ENCODE measurements at regions not wholly inside any gene's neighbourhood (a gene's known extent, or its start where the extent isn't known, plus 50 kb on each side); places are given as distances from the start of the nearest gene placed in this dataset.

DNA sequence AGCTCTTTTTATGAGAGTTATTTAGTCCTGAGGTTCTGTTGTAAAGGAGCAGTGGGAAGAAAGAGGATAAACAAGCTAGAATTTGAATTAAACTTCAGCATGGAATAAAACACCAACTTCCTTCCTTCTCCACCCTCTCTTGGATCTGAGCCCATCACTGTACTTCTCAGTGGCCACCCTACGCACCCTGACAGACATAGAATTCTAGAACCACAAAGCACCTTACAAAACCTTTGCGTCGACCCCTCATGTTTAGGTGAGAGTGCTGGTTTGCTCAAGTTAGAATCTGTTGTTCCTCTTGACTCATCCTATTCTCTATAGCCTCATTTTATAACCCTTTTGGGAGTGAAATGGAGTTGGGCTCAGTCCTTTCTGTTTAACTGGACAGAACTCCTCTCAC is 84.6 kb upstream of the RPL34 start:
- Histone ChIP-seq H3K4me1 (ENCODE audit: control insufficient read depth, insufficient read depth, low read length) (no peaks in the 10 kb centered on the region), H3K36me3 (ENCODE audit: control insufficient read depth in 2 of 2, insufficient read depth in 1 of 2, low read length in 2 of 2) (no peaks in the 10 kb centered on the region), H3K4me3 (ENCODE audit: low read depth, low read length) (no peak overlapping the region), H3K27ac (ENCODE audit: extremely low read depth, low read depth, low read length) (no peak overlapping the region), H3K9me3 (ENCODE audit: control insufficient read depth, insufficient read depth, low read depth, low read length) (no peaks in the 10 kb centered on the region)
- ChIA-PET POLR2A (no interaction called here), CTCF (interaction anchor here (1.1 kb wide), 1 partner anchor 43 kb away, joined by 5 read pairs; no protein-coding TSS in a partner anchor)
- TF ChIP-seq, protein P1, sequence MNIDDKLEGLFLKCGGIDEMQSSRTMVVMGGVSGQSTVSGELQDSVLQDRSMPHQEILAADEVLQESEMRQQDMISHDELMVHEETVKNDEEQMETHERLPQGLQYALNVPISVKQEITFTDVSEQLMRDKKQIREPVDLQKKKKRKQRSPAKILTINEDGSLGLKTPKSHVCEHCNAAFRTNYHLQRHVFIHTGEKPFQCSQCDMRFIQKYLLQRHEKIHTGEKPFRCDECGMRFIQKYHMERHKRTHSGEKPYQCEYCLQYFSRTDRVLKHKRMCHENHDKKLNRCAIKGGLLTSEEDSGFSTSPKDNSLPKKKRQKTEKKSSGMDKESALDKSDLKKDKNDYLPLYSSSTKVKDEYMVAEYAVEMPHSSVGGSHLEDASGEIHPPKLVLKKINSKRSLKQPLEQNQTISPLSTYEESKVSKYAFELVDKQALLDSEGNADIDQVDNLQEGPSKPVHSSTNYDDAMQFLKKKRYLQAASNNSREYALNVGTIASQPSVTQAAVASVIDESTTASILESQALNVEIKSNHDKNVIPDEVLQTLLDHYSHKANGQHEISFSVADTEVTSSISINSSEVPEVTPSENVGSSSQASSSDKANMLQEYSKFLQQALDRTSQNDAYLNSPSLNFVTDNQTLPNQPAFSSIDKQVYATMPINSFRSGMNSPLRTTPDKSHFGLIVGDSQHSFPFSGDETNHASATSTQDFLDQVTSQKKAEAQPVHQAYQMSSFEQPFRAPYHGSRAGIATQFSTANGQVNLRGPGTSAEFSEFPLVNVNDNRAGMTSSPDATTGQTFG (tag by site-specific recombination; IDR thresholded peaks at IDR 0.05; ENCODE audit: borderline replicate concordance) = no peak
- no peak for TF ChIP-seq FEZF1 (tag by site-specific recombination; IDR thresholded peaks at IDR 0.05)
- TF ChIP-seq, protein P2, sequence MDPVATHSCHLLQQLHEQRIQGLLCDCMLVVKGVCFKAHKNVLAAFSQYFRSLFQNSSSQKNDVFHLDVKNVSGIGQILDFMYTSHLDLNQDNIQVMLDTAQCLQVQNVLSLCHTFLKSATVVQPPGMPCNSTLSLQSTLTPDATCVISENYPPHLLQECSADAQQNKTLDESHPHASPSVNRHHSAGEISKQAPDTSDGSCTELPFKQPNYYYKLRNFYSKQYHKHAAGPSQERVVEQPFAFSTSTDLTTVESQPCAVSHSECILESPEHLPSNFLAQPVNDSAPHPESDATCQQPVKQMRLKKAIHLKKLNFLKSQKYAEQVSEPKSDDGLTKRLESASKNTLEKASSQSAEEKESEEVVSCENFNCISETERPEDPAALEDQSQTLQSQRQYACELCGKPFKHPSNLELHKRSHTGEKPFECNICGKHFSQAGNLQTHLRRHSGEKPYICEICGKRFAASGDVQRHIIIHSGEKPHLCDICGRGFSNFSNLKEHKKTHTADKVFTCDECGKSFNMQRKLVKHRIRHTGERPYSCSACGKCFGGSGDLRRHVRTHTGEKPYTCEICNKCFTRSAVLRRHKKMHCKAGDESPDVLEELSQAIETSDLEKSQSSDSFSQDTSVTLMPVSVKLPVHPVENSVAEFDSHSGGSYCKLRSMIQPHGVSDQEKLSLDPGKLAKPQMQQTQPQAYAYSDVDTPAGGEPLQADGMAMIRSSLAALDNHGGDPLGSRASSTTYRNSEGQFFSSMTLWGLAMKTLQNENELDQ (tag by site-specific recombination; IDR thresholded peaks at IDR 0.05; ENCODE audit: low read depth) = no peak
- TF ChIP-seq, protein P3, sequence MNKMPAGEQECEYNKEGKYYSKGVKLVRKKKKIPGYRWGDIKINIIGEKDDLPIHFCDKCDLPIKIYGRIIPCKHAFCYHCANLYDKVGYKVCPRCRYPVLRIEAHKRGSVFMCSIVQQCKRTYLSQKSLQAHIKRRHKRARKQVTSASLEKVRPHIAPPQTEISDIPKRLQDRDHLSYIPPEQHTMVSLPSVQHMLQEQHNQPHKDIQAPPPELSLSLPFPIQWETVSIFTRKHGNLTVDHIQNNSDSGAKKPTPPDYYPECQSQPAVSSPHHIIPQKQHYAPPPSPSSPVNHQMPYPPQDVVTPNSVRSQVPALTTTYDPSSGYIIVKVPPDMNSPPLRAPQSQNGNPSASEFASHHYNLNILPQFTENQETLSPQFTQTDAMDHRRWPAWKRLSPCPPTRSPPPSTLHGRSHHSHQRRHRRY (tag by site-specific recombination; IDR thresholded peaks at IDR 0.05) = no peak
- no peak for TF ChIP-seq SCRT2 (tag by site-specific recombination; IDR thresholded peaks at IDR 0.05)
- TF ChIP-seq, protein P4, sequence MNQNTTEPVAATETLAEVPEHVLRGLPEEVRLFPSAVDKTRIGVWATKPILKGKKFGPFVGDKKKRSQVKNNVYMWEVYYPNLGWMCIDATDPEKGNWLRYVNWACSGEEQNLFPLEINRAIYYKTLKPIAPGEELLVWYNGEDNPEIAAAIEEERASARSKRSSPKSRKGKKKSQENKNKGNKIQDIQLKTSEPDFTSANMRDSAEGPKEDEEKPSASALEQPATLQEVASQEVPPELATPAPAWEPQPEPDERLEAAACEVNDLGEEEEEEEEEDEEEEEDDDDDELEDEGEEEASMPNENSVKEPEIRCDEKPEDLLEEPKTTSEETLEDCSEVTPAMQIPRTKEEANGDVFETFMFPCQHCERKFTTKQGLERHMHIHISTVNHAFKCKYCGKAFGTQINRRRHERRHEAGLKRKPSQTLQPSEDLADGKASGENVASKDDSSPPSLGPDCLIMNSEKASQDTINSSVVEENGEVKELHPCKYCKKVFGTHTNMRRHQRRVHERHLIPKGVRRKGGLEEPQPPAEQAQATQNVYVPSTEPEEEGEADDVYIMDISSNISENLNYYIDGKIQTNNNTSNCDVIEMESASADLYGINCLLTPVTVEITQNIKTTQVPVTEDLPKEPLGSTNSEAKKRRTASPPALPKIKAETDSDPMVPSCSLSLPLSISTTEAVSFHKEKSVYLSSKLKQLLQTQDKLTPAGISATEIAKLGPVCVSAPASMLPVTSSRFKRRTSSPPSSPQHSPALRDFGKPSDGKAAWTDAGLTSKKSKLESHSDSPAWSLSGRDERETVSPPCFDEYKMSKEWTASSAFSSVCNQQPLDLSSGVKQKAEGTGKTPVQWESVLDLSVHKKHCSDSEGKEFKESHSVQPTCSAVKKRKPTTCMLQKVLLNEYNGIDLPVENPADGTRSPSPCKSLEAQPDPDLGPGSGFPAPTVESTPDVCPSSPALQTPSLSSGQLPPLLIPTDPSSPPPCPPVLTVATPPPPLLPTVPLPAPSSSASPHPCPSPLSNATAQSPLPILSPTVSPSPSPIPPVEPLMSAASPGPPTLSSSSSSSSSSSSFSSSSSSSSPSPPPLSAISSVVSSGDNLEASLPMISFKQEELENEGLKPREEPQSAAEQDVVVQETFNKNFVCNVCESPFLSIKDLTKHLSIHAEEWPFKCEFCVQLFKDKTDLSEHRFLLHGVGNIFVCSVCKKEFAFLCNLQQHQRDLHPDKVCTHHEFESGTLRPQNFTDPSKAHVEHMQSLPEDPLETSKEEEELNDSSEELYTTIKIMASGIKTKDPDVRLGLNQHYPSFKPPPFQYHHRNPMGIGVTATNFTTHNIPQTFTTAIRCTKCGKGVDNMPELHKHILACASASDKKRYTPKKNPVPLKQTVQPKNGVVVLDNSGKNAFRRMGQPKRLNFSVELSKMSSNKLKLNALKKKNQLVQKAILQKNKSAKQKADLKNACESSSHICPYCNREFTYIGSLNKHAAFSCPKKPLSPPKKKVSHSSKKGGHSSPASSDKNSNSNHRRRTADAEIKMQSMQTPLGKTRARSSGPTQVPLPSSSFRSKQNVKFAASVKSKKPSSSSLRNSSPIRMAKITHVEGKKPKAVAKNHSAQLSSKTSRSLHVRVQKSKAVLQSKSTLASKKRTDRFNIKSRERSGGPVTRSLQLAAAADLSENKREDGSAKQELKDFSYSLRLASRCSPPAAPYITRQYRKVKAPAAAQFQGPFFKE (tag by site-specific recombination; IDR thresholded peaks at IDR 0.05; ENCODE audit: borderline replicate concordance) = no peak
- no peak for TF ChIP-seq ZBTB20 (tag by site-specific recombination; IDR thresholded peaks at IDR 0.05)
- TF ChIP-seq, protein P5, sequence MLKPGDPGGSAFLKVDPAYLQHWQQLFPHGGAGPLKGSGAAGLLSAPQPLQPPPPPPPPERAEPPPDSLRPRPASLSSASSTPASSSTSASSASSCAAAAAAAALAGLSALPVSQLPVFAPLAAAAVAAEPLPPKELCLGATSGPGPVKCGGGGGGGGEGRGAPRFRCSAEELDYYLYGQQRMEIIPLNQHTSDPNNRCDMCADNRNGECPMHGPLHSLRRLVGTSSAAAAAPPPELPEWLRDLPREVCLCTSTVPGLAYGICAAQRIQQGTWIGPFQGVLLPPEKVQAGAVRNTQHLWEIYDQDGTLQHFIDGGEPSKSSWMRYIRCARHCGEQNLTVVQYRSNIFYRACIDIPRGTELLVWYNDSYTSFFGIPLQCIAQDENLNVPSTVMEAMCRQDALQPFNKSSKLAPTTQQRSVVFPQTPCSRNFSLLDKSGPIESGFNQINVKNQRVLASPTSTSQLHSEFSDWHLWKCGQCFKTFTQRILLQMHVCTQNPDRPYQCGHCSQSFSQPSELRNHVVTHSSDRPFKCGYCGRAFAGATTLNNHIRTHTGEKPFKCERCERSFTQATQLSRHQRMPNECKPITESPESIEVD (tag by site-specific recombination; IDR thresholded peaks at IDR 0.05) = no peak
- TF ChIP-seq, protein P6, sequence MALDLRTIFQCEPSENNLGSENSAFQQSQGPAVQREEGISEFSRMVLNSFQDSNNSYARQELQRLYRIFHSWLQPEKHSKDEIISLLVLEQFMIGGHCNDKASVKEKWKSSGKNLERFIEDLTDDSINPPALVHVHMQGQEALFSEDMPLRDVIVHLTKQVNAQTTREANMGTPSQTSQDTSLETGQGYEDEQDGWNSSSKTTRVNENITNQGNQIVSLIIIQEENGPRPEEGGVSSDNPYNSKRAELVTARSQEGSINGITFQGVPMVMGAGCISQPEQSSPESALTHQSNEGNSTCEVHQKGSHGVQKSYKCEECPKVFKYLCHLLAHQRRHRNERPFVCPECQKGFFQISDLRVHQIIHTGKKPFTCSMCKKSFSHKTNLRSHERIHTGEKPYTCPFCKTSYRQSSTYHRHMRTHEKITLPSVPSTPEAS (tag by site-specific recombination; IDR thresholded peaks at IDR 0.05) = no peak
- no peak for TF ChIP-seq ZNF292 (tag by site-specific recombination; IDR thresholded peaks at IDR 0.05; ENCODE audit: borderline replicate concordance, low read depth)
- no peak for TF ChIP-seq ZNF114 (tag by site-specific recombination; IDR thresholded peaks at IDR 0.05)
- no peak for TF ChIP-seq TRIM28 (IDR thresholded peaks at IDR 0.05; ENCODE audit: borderline replicate concordance, low read length)
- no peak for TF ChIP-seq ZNF121 (tag by site-specific recombination; IDR thresholded peaks at IDR 0.05)
